ENCODE measurements at regions not wholly inside any gene's neighbourhood (a gene's known extent, or its start where the extent isn't known, plus 50 kb on each side); places are given as distances from the start of the nearest gene placed in this dataset.

- Mint-ChIP-seq H3K4me1 (no peaks in the 10 kb centered on the region), H3K4me3 (no peak overlapping the region), H3K27ac (no peak overlapping the region), H3K27me3 (ENCODE audit: low read depth) (no peaks in the 10 kb centered on the region), H3K36me3 (ENCODE audit: insufficient read depth in 1 of 3, low read depth in 3 of 3) (peaks cover 4 to 27% (median 10%) of the 10 kb centered on the region in 3 experiments; a peak in 5 of 7 replicates), H3K9me3 (peaks cover 31 to 32% of the 10 kb centered on the region in 2 experiments)
- DNase-seq: no peak
- Histone ChIP-seq H4K91ac (ENCODE audit: insufficient read length, low read depth, low read length) (no peak overlapping the region), H4K20me1 (ENCODE audit: control insufficient read depth, insufficient read depth, insufficient read length) (no peaks in the 10 kb centered on the region), H3K9me3 (ENCODE audit: control insufficient read depth, low read depth, low read length) (no peaks in the 10 kb centered on the region), H3K18ac (ENCODE audit: insufficient read length, low read depth, low read length) (no peak overlapping the region), H3K4me1 (ENCODE audit: insufficient read depth, low read length) (no peaks in the 10 kb centered on the region), H2BK5ac (ENCODE audit: insufficient read length, low read length) (no peak overlapping the region), H2BK15ac (ENCODE audit: low read depth, low read length) (no peak overlapping the region), H2AK5ac (ENCODE audit: insufficient read length, low read length) (no peak overlapping the region), H3K23me2 (ENCODE audit: insufficient read length, low read depth, low read length, poor library complexity, severe bottlenecking) (no peaks in the 10 kb centered on the region), H3K23ac (ENCODE audit: insufficient read length, low read depth, low read length) (no peak overlapping the region), H4K8ac (replicated peaks; ENCODE audit: insufficient read length, low read depth, low read length) (no peak overlapping the region), H2BK20ac (ENCODE audit: low read depth, low read length, poor library complexity, severe bottlenecking) (no peak overlapping the region), H3K4me2 (ENCODE audit: insufficient read depth, insufficient read length, low read length) (no peak overlapping the region), H2BK120ac (ENCODE audit: low read depth, low read length, poor library complexity, severe bottlenecking) (no peak overlapping the region), H2AFZ (ENCODE audit: low read length) (no peak overlapping the region), H3K9ac (ENCODE audit: extremely low read depth, insufficient read length, low read length) (no peak overlapping the region), H3K56ac (ENCODE audit: insufficient read length, low read depth, low read length) (no peak overlapping the region), H4K5ac (ENCODE audit: insufficient read length, low read depth, low read length) (no peak overlapping the region), H2BK12ac (ENCODE audit: insufficient read length, low read depth, low read length) (no peak overlapping the region), H3K4ac (ENCODE audit: low read depth, low read length) (no peak overlapping the region), H3K79me1 (ENCODE audit: insufficient read depth, low read depth, low read length, poor library complexity, severe bottlenecking) (no peaks in the 10 kb centered on the region), H3K27ac (ENCODE audit: insufficient read length, low read depth, low read length) (no peak overlapping the region), H3K14ac (ENCODE audit: insufficient read depth, low read length) (no peak overlapping the region), H3T11ph (ENCODE audit: low read length) (no peak overlapping the region), H3K79me2 (ENCODE audit: insufficient read depth, low read length) (no peaks in the 10 kb centered on the region), H3K27me3 (ENCODE audit: insufficient read depth, low read length) (no peaks in the 10 kb centered on the region)
- WGBS (ENCODE audit: extremely low coverage, insufficient read length, low lambda C conversion rate): no CpG with 5 or more reads among the region's 5 CpGs
- TF ChIP-seq CTCF (conservative IDR thresholded peaks at IDR 0.05): no peak
Observed at GRCh38 chr11:86726770-86727504, 54.5 kb upstream of the ME3 start.
